ENCODE measurements at regions not wholly inside any gene's neighbourhood (a gene's known extent, or its start where the extent isn't known, plus 50 kb on each side); places are given as distances from the start of the nearest gene placed in this dataset.

GRCh38 chr18:56508370-56509036 lies 129.9 kb downstream of the TXNL1 start:
- H3K4me3 ChIP-seq (ENCODE audit: low read depth, low read length): no peak overlapping the region
- H3K36me3 ChIP-seq (ENCODE audit: control insufficient read depth, insufficient read depth, low read length): no peaks in the 10 kb centered on the region
- CTCF ChIA-PET: no interaction called here
- DNase-seq (ENCODE audit: low read depth): no peak
- POLR2A ChIA-PET: no interaction called here
- no peak for TF ChIP-seq CTCF (IDR thresholded peaks at IDR 0.05; ENCODE audit: insufficient read depth, low read depth, low read length)
- no peaks in the 10 kb centered on the region for H3K27me3 ChIP-seq (ENCODE audit: control insufficient read depth, insufficient read depth, low read length)

GRCh38 chr18:56505971-56506370 lies 132.4 kb downstream of the TXNL1 start:
- ChIA-PET POLR2A (no interaction called here), CTCF (interaction anchor here (0.9 kb wide), 1 partner anchor 13 kb away, joined by 3 read pairs; no protein-coding TSS in a partner anchor)
- Histone ChIP-seq H3K36me3 (ENCODE audit: control insufficient read depth, insufficient read depth, low read length) (no peaks in the 10 kb centered on the region), H3K27me3 (ENCODE audit: control insufficient read depth, insufficient read depth, low read length) (no peaks in the 10 kb centered on the region), H3K4me3 (ENCODE audit: low read depth, low read length) (no peak overlapping the region)
- TF ChIP-seq CTCF (IDR thresholded peaks at IDR 0.05; ENCODE audit: insufficient read depth, low read depth, low read length): no peak
- no peak for DNase-seq (ENCODE audit: low read depth)

GRCh38 chr18:56505293-56505692 lies 133.1 kb downstream of the TXNL1 start:
- Histone ChIP-seq H3K36me3 (ENCODE audit: control insufficient read depth, insufficient read depth, low read length) (no peaks in the 10 kb centered on the region), H3K4me3 (ENCODE audit: low read depth, low read length) (no peak overlapping the region), H3K27me3 (ENCODE audit: control insufficient read depth, insufficient read depth, low read length) (no peaks in the 10 kb centered on the region)
- no peak for TF ChIP-seq CTCF (IDR thresholded peaks at IDR 0.05; ENCODE audit: insufficient read depth, low read depth, low read length)
- no peak for DNase-seq (ENCODE audit: low read depth)
- ChIA-PET CTCF (interaction anchor here (0.9 kb wide), 1 partner anchor 12 kb away, joined by 3 read pairs; no protein-coding TSS in a partner anchor), POLR2A (no interaction called here)

DNA sequence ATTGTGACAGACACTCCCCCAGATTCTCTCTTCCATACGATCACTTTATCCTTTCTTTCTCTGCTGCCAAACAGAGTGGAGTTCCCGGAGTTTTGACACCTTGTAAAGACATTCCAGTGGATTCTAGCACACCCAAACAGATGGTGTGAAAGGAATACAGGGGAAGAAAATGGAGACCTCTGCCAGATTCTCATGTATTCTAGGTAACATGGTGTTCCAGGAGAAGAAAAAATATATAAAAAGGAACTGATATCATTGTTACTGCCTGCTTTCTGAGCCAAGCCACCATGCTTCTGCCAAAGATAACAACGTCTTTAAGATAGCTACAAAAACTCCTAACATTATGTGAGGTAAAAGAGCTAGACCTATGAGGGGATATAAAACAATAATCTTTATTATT lies 136.5 kb downstream of the TXNL1 start:
- Histone ChIP-seq H3K4me3 (ENCODE audit: low read depth, low read length) (no peak overlapping the region), H3K27me3 (ENCODE audit: control insufficient read depth, insufficient read depth, low read length) (no peaks in the 10 kb centered on the region), H3K36me3 (ENCODE audit: control insufficient read depth, insufficient read depth, low read length) (no peaks in the 10 kb centered on the region)
- TF ChIP-seq CTCF (IDR thresholded peaks at IDR 0.05; ENCODE audit: insufficient read depth, low read depth, low read length): no peak
- ChIA-PET POLR2A (no interaction called here), CTCF (interaction anchor here (1.4 kb wide), 1 partner anchor 16 kb away, joined by 3 read pairs; no protein-coding TSS in a partner anchor)
- no peak for DNase-seq (ENCODE audit: low read depth)

- CTCF ChIA-PET: no interaction called here
- no peak for DNase-seq (ENCODE audit: low read depth)
- TF ChIP-seq CTCF (IDR thresholded peaks at IDR 0.05; ENCODE audit: insufficient read depth, low read depth, low read length): no peak
These were observed 142.5 kb downstream of the TXNL1 start for GRCh38 chr18:56495884-56496283.

More at GRCh38 chr18:56495884-56496283, 142.5 kb downstream of the TXNL1 start:
- Histone ChIP-seq H3K36me3 (ENCODE audit: control insufficient read depth, insufficient read depth, low read length) (no peaks in the 10 kb centered on the region), H3K4me3 (ENCODE audit: low read depth, low read length) (no peak overlapping the region), H3K27me3 (ENCODE audit: control insufficient read depth, insufficient read depth, low read length) (no peaks in the 10 kb centered on the region; the same call in 1 of the 2 replicates)
- POLR2A ChIA-PET: no interaction called here
